Body of pancreas (tissue), 4 donors: ENCODE measurements at regions not wholly inside any gene's neighbourhood (a gene's known extent, or its start where the extent isn't known, plus 50 kb on each side); places are given as distances from the start of the nearest gene placed in this dataset.

Source experiments
- POLR2A ChIP-seq, 3 donors: fragments of 450-650 bp; IDR thresholded peaks; one replicate each; pipeline ENCODE4 v1.6.1; 2016; ENCODE audit warnings: antibody characterized with exemption in 3 of 3, mild to moderate bottlenecking in 2 of 3
- TF ChIP-seq, protein P1 (sequence below), 7 experiments: fragments of 450-650 bp in 4 of 7; fragments of 200-600 bp in 3 of 7; sonication (generic) in 3 of 7; IDR thresholded peaks; one replicate each; pipeline ENCODE4 v1.5.1; 2016 to 2019; ENCODE audit warnings: antibody characterized with exemption in 7 of 7

DNA sequence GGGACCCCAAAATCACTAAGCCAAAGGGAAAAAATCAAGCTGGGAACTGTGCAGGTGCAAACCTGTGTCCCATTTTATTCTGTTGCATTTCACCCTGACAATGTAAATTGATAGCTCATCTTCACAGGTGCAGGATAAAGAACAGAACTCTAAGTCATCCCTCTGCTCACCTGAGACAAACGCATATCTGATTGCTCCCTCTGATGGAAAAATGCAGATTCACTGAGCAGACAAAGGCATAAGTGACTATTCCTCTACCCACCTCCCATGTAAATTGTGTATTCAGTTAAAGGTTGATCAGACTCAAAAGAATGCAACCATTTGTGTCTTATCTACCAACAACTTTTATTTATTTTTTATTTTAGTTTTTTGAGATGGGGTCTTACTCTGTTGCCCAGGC lies 644.2 kb downstream of the PTPRU start:
- TF ChIP-seq, protein P1, sequence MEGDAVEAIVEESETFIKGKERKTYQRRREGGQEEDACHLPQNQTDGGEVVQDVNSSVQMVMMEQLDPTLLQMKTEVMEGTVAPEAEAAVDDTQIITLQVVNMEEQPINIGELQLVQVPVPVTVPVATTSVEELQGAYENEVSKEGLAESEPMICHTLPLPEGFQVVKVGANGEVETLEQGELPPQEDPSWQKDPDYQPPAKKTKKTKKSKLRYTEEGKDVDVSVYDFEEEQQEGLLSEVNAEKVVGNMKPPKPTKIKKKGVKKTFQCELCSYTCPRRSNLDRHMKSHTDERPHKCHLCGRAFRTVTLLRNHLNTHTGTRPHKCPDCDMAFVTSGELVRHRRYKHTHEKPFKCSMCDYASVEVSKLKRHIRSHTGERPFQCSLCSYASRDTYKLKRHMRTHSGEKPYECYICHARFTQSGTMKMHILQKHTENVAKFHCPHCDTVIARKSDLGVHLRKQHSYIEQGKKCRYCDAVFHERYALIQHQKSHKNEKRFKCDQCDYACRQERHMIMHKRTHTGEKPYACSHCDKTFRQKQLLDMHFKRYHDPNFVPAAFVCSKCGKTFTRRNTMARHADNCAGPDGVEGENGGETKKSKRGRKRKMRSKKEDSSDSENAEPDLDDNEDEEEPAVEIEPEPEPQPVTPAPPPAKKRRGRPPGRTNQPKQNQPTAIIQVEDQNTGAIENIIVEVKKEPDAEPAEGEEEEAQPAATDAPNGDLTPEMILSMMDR (IDR thresholded peaks at IDR 0.05): no peak
- no peak for TF ChIP-seq POLR2A (IDR thresholded peaks at IDR 0.05)
